Naive thymus-derived CD8-positive, alpha-beta T cell (primary cell): ENCODE measurements at regions not wholly inside any gene's neighbourhood (a gene's known extent, or its start where the extent isn't known, plus 50 kb on each side); places are given as distances from the start of the nearest gene placed in this dataset.

ENCODE experiments used
- ATAC-seq, 2 donors: fragments of 150-1000 bp; cut with Tn5 transposase in 1 of 2; sonication (Bioruptor Pico), chemical (Tn5 transposase) in 1 of 2; 1 replicate in 1 of 2; 2 replicates in 1 of 2; pipeline ENCODE4 v1.10.0; 2021; ENCODE audit warnings: mild to moderate bottlenecking in 2 of 2, moderate library complexity in 2 of 2
- POLR2A ChIA-PET: fragments of 350-600 bp; sonication (Branson Sonifier 250); formaldehyde crosslinking; loops from one replicate; lab custom pipeline; 2021; ENCODE audit warnings: antibody characterized with exemption; lab: Charles Lee
- DNase-seq, 10 donors: peaks; one replicate each; pipeline versions ENCODE4 v3.0.0 to v3.0.0-alpha.2; 2020 to 2022
- H3K27ac Mint-ChIP-seq, 10 donors: one replicate each; pipeline ENCODE4 v1.8.0; 2020 to 2022; ENCODE audit warnings: mild to moderate bottlenecking in 10 of 10, mixed read lengths in 10 of 10, moderate library complexity in 4 of 10, inconsistent platforms in 1 of 10
- H3K27me3 Mint-ChIP-seq, 5 donors: one replicate each; pipeline ENCODE4 v1.8.0; 2021 to 2022; ENCODE audit warnings: mixed read lengths in 5 of 5
- H3K36me3 Mint-ChIP-seq, 3 donors: one replicate each; pipeline ENCODE4 v1.8.0; 2020 to 2022; ENCODE audit warnings: mixed read lengths in 3 of 3, mild to moderate bottlenecking in 2 of 3, inconsistent platforms in 1 of 3
- H3K4me1 Mint-ChIP-seq, 4 donors: one replicate each; pipeline ENCODE4 v1.8.0; 2021 to 2022; ENCODE audit warnings: mixed read lengths in 4 of 4
- H3K4me3 Mint-ChIP-seq, 10 donors: one replicate each; pipeline ENCODE4 v1.8.0; 2020 to 2022; ENCODE audit warnings: mild to moderate bottlenecking in 10 of 10, mixed read lengths in 10 of 10, moderate library complexity in 6 of 10, inconsistent platforms in 1 of 10
- H3K9me3 Mint-ChIP-seq, 9 donors: one replicate each; pipeline ENCODE4 v1.8.0; 2020 to 2022; ENCODE audit warnings: mixed read lengths in 9 of 9, mild to moderate bottlenecking in 3 of 9, inconsistent platforms in 1 of 9, moderate library complexity in 1 of 9

GRCh38 chr6:154583546-154584188 is 73.2 kb upstream of the CNKSR3 start:
- Mint-ChIP-seq H3K4me3 (no peak overlapping the region), H3K27ac (no peak overlapping the region)
- no peak for ATAC-seq

GRCh38 chr6:154590756-154591155 is 80.3 kb upstream of the CNKSR3 start:
- Mint-ChIP-seq H3K36me3 (no peaks in the 10 kb centered on the region), H3K9me3 (peaks cover 0 to 1% (median 0%) of the 10 kb centered on the region in 9 donors), H3K4me1 (no peaks in the 10 kb centered on the region), H3K27ac (no peak overlapping the region), H3K27me3 (peaks cover 0 to 7% (median 0%) of the 10 kb centered on the region in 5 donors), H3K4me3 (no peak overlapping the region)
- POLR2A ChIA-PET = no interaction called here
- no peak for DNase-seq
- ATAC-seq = no peak

More at GRCh38 chr6:154583546-154584188, 73.2 kb upstream of the CNKSR3 start:
- Mint-ChIP-seq H3K27me3 (peaks cover 0 to 7% (median 0%) of the 10 kb centered on the region in 5 donors), H3K36me3 (peaks cover 0 to 13% (median 0%) of the 10 kb centered on the region in 3 donors), H3K4me1 (no peaks in the 10 kb centered on the region), H3K9me3 (peaks cover 0 to 14% (median 8%) of the 10 kb centered on the region in 9 donors)
- POLR2A ChIA-PET = no interaction called here
- no peak for DNase-seq

- Mint-ChIP-seq H3K4me1 (no peaks in the 10 kb centered on the region), H3K27me3 (peaks cover 0 to 7% (median 0%) of the 10 kb centered on the region in 5 donors), H3K27ac (no peak overlapping the region), H3K4me3 (no peak overlapping the region), H3K36me3 (no peaks in the 10 kb centered on the region), H3K9me3 (peaks cover 0 to 1% (median 0%) of the 10 kb centered on the region in 9 donors)
- POLR2A ChIA-PET = no interaction called here
- DNase-seq = no peak
- ATAC-seq = no peak
These were observed 80.7 kb upstream of the CNKSR3 start for GRCh38 chr6:154591234-154591633.

- no peaks in the 10 kb centered on the region for H3K36me3 Mint-ChIP-seq
- ATAC-seq (no peak), DNase-seq (no peak)
- H3K4me3 Mint-ChIP-seq = no peak overlapping the region
- POLR2A ChIA-PET = no interaction called here
- H3K9me3 Mint-ChIP-seq = peaks cover 0 to 1% (median 0%) of the 10 kb centered on the region in 9 donors
- no peak overlapping the region for H3K27ac Mint-ChIP-seq
- no peaks in the 10 kb centered on the region for H3K4me1 Mint-ChIP-seq
- peaks cover 0 to 5% (median 0%) of the 10 kb centered on the region in 5 donors for H3K27me3 Mint-ChIP-seq
These were observed 81.8 kb upstream of the CNKSR3 start for GRCh38 chr6:154592199-154592860.

- H3K9me3 Mint-ChIP-seq = no peaks in the 10 kb centered on the region
- no peak for DNase-seq
- POLR2A ChIA-PET = no interaction called here
- no peak overlapping the region for H3K27ac Mint-ChIP-seq
- no peaks in the 10 kb centered on the region for H3K36me3 Mint-ChIP-seq
- no peak for ATAC-seq
- H3K4me3 Mint-ChIP-seq = no peak overlapping the region
- H3K4me1 Mint-ChIP-seq = no peaks in the 10 kb centered on the region
- H3K27me3 Mint-ChIP-seq = peaks cover 0 to 5% (median 0%) of the 10 kb centered on the region in 5 donors
These were observed 82.6 kb upstream of the CNKSR3 start for GRCh38 chr6:154593122-154593521.

GRCh38 chr6:154594496-154595198 is 84.2 kb upstream of the CNKSR3 start:
- POLR2A ChIA-PET = no interaction called here
- Mint-ChIP-seq H3K27ac (no peak overlapping the region), H3K4me3 (no peak overlapping the region), H3K27me3 (peaks cover 0 to 5% (median 0%) of the 10 kb centered on the region in 5 donors), H3K4me1 (no peaks in the 10 kb centered on the region), H3K9me3 (no peaks in the 10 kb centered on the region), H3K36me3 (no peaks in the 10 kb centered on the region)
- ATAC-seq (no peak), DNase-seq (no peak)

- Mint-ChIP-seq H3K4me1 (no peaks in the 10 kb centered on the region), H3K9me3 (no peaks in the 10 kb centered on the region), H3K36me3 (no peaks in the 10 kb centered on the region), H3K27ac (no peak overlapping the region), H3K4me3 (no peak overlapping the region), H3K27me3 (peaks cover 0 to 5% (median 0%) of the 10 kb centered on the region in 5 donors)
- no peak for ATAC-seq
- POLR2A ChIA-PET = no interaction called here
- no peak for DNase-seq
These were observed 85.1 kb upstream of the CNKSR3 start for GRCh38 chr6:154595538-154595937.

GRCh38 chr6:154596009-154596408 is 85.5 kb upstream of the CNKSR3 start:
- ATAC-seq (no peak), DNase-seq (no peak)
- POLR2A ChIA-PET = no interaction called here
- H3K9me3 Mint-ChIP-seq = no peaks in the 10 kb centered on the region
- H3K27me3 Mint-ChIP-seq = peaks cover 0 to 5% (median 0%) of the 10 kb centered on the region in 5 donors
- H3K36me3 Mint-ChIP-seq = no peaks in the 10 kb centered on the region
- H3K27ac Mint-ChIP-seq = no peak overlapping the region
- no peaks in the 10 kb centered on the region for H3K4me1 Mint-ChIP-seq
- H3K4me3 Mint-ChIP-seq = no peak overlapping the region

- Mint-ChIP-seq H3K27me3 (peaks cover 0 to 4% (median 0%) of the 10 kb centered on the region in 5 donors), H3K9me3 (no peaks in the 10 kb centered on the region), H3K36me3 (no peaks in the 10 kb centered on the region), H3K27ac (no peak overlapping the region), H3K4me1 (no peaks in the 10 kb centered on the region), H3K4me3 (no peak overlapping the region)
- ATAC-seq = no peak
- POLR2A ChIA-PET = no interaction called here
- DNase-seq = no peak
These were observed 86.2 kb upstream of the CNKSR3 start for GRCh38 chr6:154596701-154597100.

GRCh38 chr6:154598399-154598798 is 87.9 kb upstream of the CNKSR3 start:
- Mint-ChIP-seq H3K9me3 (no peaks in the 10 kb centered on the region), H3K4me3 (no peak overlapping the region), H3K4me1 (no peaks in the 10 kb centered on the region), H3K36me3 (no peaks in the 10 kb centered on the region), H3K27ac (peak overlapping the region in 2 of 10 donors; percentile 12 to 57), H3K27me3 (peaks cover 0 to 2% (median 0%) of the 10 kb centered on the region in 5 donors)
- DNase-seq = no peak
- ATAC-seq = no peak
- POLR2A ChIA-PET = no interaction called here

GRCh38 chr6:154602296-154602695 is 91.8 kb upstream of the CNKSR3 start:
- ATAC-seq (no peak), DNase-seq (no peak)
- H3K27ac Mint-ChIP-seq = no peak overlapping the region
- H3K4me3 Mint-ChIP-seq = no peak overlapping the region
- POLR2A ChIA-PET = no interaction called here
- H3K4me1 Mint-ChIP-seq = peaks cover 5 to 22% (median 21%) of the 10 kb centered on the region in 4 donors
- peaks cover 0 to 4% (median 0%) of the 10 kb centered on the region in 5 donors for H3K27me3 Mint-ChIP-seq
- H3K9me3 Mint-ChIP-seq = no peaks in the 10 kb centered on the region
- no peaks in the 10 kb centered on the region for H3K36me3 Mint-ChIP-seq

GRCh38 chr6:154602708-154603107 is 92.2 kb upstream of the CNKSR3 start:
- Mint-ChIP-seq H3K4me3 (no peak overlapping the region), H3K36me3 (no peaks in the 10 kb centered on the region), H3K27ac (no peak overlapping the region), H3K4me1 (peaks cover 5 to 22% (median 21%) of the 10 kb centered on the region in 4 donors), H3K9me3 (no peaks in the 10 kb centered on the region), H3K27me3 (peaks cover 0 to 4% (median 0%) of the 10 kb centered on the region in 5 donors)
- DNase-seq = no peak
- POLR2A ChIA-PET = no interaction called here
- no peak for ATAC-seq

- H3K27me3 Mint-ChIP-seq = peaks cover 0 to 4% (median 0%) of the 10 kb centered on the region in 5 donors
- peaks cover 5 to 22% (median 21%) of the 10 kb centered on the region in 4 donors for H3K4me1 Mint-ChIP-seq
- H3K4me3 Mint-ChIP-seq = no peak overlapping the region
- POLR2A ChIA-PET = no interaction called here
- DNase-seq = no peak
- no peak overlapping the region for H3K27ac Mint-ChIP-seq
- ATAC-seq = no peak
- no peaks in the 10 kb centered on the region for H3K36me3 Mint-ChIP-seq
- no peaks in the 10 kb centered on the region for H3K9me3 Mint-ChIP-seq
These were observed 93.6 kb upstream of the CNKSR3 start for GRCh38 chr6:154604119-154604518.
